CD14-positive monocyte (primary cell): ENCODE measurements at regions not wholly inside any gene's neighbourhood (a gene's known extent, or its start where the extent isn't known, plus 50 kb on each side); places are given as distances from the start of the nearest gene placed in this dataset.

Experiments
- DNase-seq, 3 donors: peaks; one replicate each; pipeline ENCODE4 v3.0.0-alpha.2; 2011 to 2022
- H2AFZ ChIP-seq: 2 replicates; pipeline ENCODE4 v1.6.0; 2012; ENCODE audit warnings: mild to moderate bottlenecking, low read depth, low read length, inconsistent platforms; ENCODE audit not compliant: insufficient read depth, poor library complexity, severe bottlenecking
- H3K27ac ChIP-seq, 2 donors: 1 replicate in 1 of 2; 2 replicates in 1 of 2; pipeline ENCODE4 v1.5.1; 2012 to 2013; ENCODE audit warnings: low read length in 2 of 2, control low read depth in 1 of 2, inconsistent platforms in 1 of 2, low read depth in 1 of 2, mild to moderate bottlenecking in 1 of 2
- H3K27me3 ChIP-seq, 2 donors: one replicate each; pipeline versions ENCODE4 v1.6.0 to v1.6.1; 2011 to 2013; ENCODE audit warnings: low read length in 2 of 2; ENCODE audit not compliant: control insufficient read depth in 2 of 2, insufficient read depth in 2 of 2
- H3K36me3 ChIP-seq, 2 donors: replicated peaks in 1 of 2; 1 replicate in 1 of 2; 2 replicates in 1 of 2; pipeline versions ENCODE4 v1.5.1 to v1.6.1; 2012 to 2013; ENCODE audit warnings: low read length in 2 of 2, control low read depth in 1 of 2, inconsistent platforms in 1 of 2, mild to moderate bottlenecking in 1 of 2; ENCODE audit not compliant: insufficient read depth in 2 of 2, control insufficient read depth in 1 of 2
- H3K4me1 ChIP-seq, 2 donors: 1 replicate in 1 of 2; 2 replicates in 1 of 2; pipeline versions ENCODE4 v1.5.1 to v1.6.1; 2012 to 2013; ENCODE audit warnings: low read length in 2 of 2, control low read depth in 1 of 2, inconsistent platforms in 1 of 2, mild to moderate bottlenecking in 1 of 2, moderate library complexity in 1 of 2; ENCODE audit not compliant: insufficient read depth in 2 of 2, control insufficient read depth in 1 of 2
- H3K4me2 ChIP-seq: replicated peaks from 2 replicates; pipeline ENCODE3; 2012; ENCODE audit warnings: low read length, moderate library complexity, mild to moderate bottlenecking; ENCODE audit not compliant: poor library complexity, severe bottlenecking; ENCODE audit errors: extremely low read depth
- H3K4me3 ChIP-seq, 3 experiments: fragments of 200-600 bp in 1 of 3; sonication (generic) in 1 of 3; replicated peaks in 1 of 3; 1 replicate in 2 of 3; 2 replicates in 1 of 3; pipeline ENCODE4 v1.5.1; 2011 to 2013; ENCODE audit warnings: low read length in 3 of 3, mild to moderate bottlenecking in 3 of 3, control low read depth in 2 of 3, low read depth in 2 of 3, inconsistent platforms in 1 of 3, moderate library complexity in 1 of 3
- H3K79me2 ChIP-seq: 2 replicates; pipeline ENCODE4 v1.6.0; 2012; ENCODE audit warnings: mild to moderate bottlenecking, control low read depth, inconsistent platforms, low read length, moderate library complexity; ENCODE audit not compliant: insufficient read depth
- H3K9ac ChIP-seq: 2 replicates; pipeline ENCODE4 v1.6.0; 2017; ENCODE audit warnings: low read length, mild to moderate bottlenecking; ENCODE audit not compliant: insufficient read depth, poor library complexity, severe bottlenecking
- H3K9me3 ChIP-seq, 2 donors: replicated peaks in 1 of 2; 1 replicate in 1 of 2; 2 replicates in 1 of 2; pipeline versions ENCODE4 v1.5.1 to v1.6.1; 2012 to 2013; ENCODE audit warnings: low read length in 2 of 2, control low read depth in 1 of 2; ENCODE audit not compliant: control insufficient read depth in 1 of 2, insufficient read depth in 1 of 2
- H4K20me1 ChIP-seq: 2 replicates; pipeline ENCODE4 v1.6.0; 2012; ENCODE audit warnings: mild to moderate bottlenecking, low read length, control low read depth, moderate library complexity; ENCODE audit not compliant: insufficient read depth
- H3K27ac Mint-ChIP-seq, 7 donors: one replicate each; pipeline ENCODE4 v1.8.0; 2020; ENCODE audit warnings: mild to moderate bottlenecking in 7 of 7, mixed read lengths in 7 of 7, moderate library complexity in 6 of 7, inconsistent platforms in 2 of 7
- H3K27me3 Mint-ChIP-seq, 3 donors: one replicate each; pipeline ENCODE4 v1.8.0; 2021 to 2022; ENCODE audit warnings: low read depth in 3 of 3, mild to moderate bottlenecking in 3 of 3, mixed read lengths in 3 of 3, moderate library complexity in 3 of 3, inconsistent platforms in 1 of 3
- H3K36me3 Mint-ChIP-seq, 2 donors: one replicate each; pipeline ENCODE4 v1.8.0; 2020; ENCODE audit warnings: mixed read lengths in 2 of 2, inconsistent platforms in 1 of 2, mild to moderate bottlenecking in 1 of 2
- H3K4me1 Mint-ChIP-seq: one replicate; pipeline ENCODE4 v1.8.0; 2020; ENCODE audit warnings: mild to moderate bottlenecking, mixed read lengths
- H3K4me3 Mint-ChIP-seq, 2 donors: one replicate each; pipeline ENCODE4 v1.8.0; 2020; ENCODE audit warnings: mild to moderate bottlenecking in 2 of 2, mixed read lengths in 2 of 2, moderate library complexity in 1 of 2
- H3K9me3 Mint-ChIP-seq, 7 donors: one replicate each; pipeline ENCODE4 v1.8.0; 2020 to 2022; ENCODE audit warnings: mixed read lengths in 7 of 7, mild to moderate bottlenecking in 6 of 7, moderate library complexity in 6 of 7, inconsistent platforms in 2 of 7
- CTCF ChIP-seq: fragments of 200-600 bp; IDR thresholded peaks from one replicate; pipeline ENCODE4 v1.8.0; 2022; ENCODE audit warnings: antibody characterized with exemption, mild to moderate bottlenecking
- WGBS: methylation state at CpG from one replicate; pipeline ENCODE4 v1.1.5; 2013; ENCODE audit warnings: missing lambda C conversion rate; ENCODE audit not compliant: insufficient coverage; 5-methylcytosine and 5-hydroxymethylcytosine counted together
- intact Hi-C, 2 donors: fragments of 100-400 bp; cut with micrococcal nuclease; formaldehyde crosslinking; loops; one replicate each; pipeline versions ENCODE4 v1.15.0 to v1.15.1; 2023

- TF ChIP-seq CTCF: no peak
- Histone ChIP-seq H3K4me3 (no peak overlapping the region), H3K27ac (no peak overlapping the region), H3K9me3 (no peaks in the 10 kb centered on the region), H2AFZ (no peak overlapping the region), H3K27me3 (no peaks in the 10 kb centered on the region), H3K36me3 (no peaks in the 10 kb centered on the region), H3K4me1 (no peaks in the 10 kb centered on the region), H4K20me1 (no peaks in the 10 kb centered on the region), H3K79me2 (no peaks in the 10 kb centered on the region), H3K4me2 (no peak overlapping the region), H3K9ac (no peak overlapping the region)
- peaks cover 0 to 3% (median 0%) of the 10 kb centered on the region in 7 donors for H3K9me3 Mint-ChIP-seq
- WGBS: no CpG with 5 or more reads among the region's 3 CpGs
- intact Hi-C loops: no loop called here
- peaks cover 0 to 2% (median 0%) of the 10 kb centered on the region in 3 donors for H3K27me3 Mint-ChIP-seq
- no peaks in the 10 kb centered on the region for H3K4me1 Mint-ChIP-seq
- no peaks in the 10 kb centered on the region for H3K36me3 Mint-ChIP-seq
- H3K27ac Mint-ChIP-seq: no peak overlapping the region
- H3K4me3 Mint-ChIP-seq: no peak overlapping the region
- no peak for DNase-seq
Observed at GRCh38 chr5:52582313-52582712, 205.4 kb upstream of the ITGA1 start.

GRCh38 chr5:52587131-52587530 lies 200.6 kb upstream of the ITGA1 start:
- H3K4me3 Mint-ChIP-seq: no peak overlapping the region
- H3K4me2 ChIP-seq: no peak overlapping the region
- H3K4me1 ChIP-seq: no peaks in the 10 kb centered on the region
- H3K27ac Mint-ChIP-seq: no peak overlapping the region
- no peaks in the 10 kb centered on the region for H3K27me3 ChIP-seq
- H4K20me1 ChIP-seq: no peaks in the 10 kb centered on the region
- H3K36me3 Mint-ChIP-seq: no peaks in the 10 kb centered on the region
- no peak overlapping the region for H3K4me3 ChIP-seq
- no peak overlapping the region for H3K27ac ChIP-seq
- no peak for TF ChIP-seq CTCF
- no peaks in the 10 kb centered on the region for H3K9me3 ChIP-seq
- H3K36me3 ChIP-seq: no peaks in the 10 kb centered on the region
- H2AFZ ChIP-seq: no peak overlapping the region
- H3K27me3 Mint-ChIP-seq: peaks cover 0 to 2% (median 1%) of the 10 kb centered on the region in 3 donors
- peaks cover 0 to 3% (median 2%) of the 10 kb centered on the region in 7 donors for H3K9me3 Mint-ChIP-seq
- no peak overlapping the region for H3K9ac ChIP-seq
- H3K79me2 ChIP-seq: no peaks in the 10 kb centered on the region
- no peak for DNase-seq
- H3K4me1 Mint-ChIP-seq: no peaks in the 10 kb centered on the region
- intact Hi-C loops: no loop called here
